ACHN (cell line): ENCODE measurements at regions not wholly inside any gene's neighbourhood (a gene's known extent, or its start where the extent isn't known, plus 50 kb on each side); places are given as distances from the start of the nearest gene placed in this dataset.
"Not testable (repeated sequence)": the region's sequence is repeated elsewhere in the genome, so short reads cannot be mapped to it uniquely, and the experiment has no call there.

Source experiments
- DNase-seq: peaks from one replicate; pipeline ENCODE4 v3.0.0-alpha.2; 2015
- in situ Hi-C: cut with HindIII; loops from 2 replicates; pipeline ENCODE4 v1.10.0; 2017; ENCODE audit warnings: low sequenced_read_pairs, low pct_ligation_motif_present, low pct_unique_long_range_greater_than_20kb

GRCh38 chr22:47303161-47303890 is 540.9 kb downstream of the TBC1D22A start:
- in situ Hi-C loops = no loop called here
- DNase-seq = no peak

- in situ Hi-C loops, DNase-seq: not testable (repeated sequence)
These were observed 540.1 kb downstream of the TBC1D22A start for GRCh38 chr22:47302587-47302986.

GRCh38 chr22:47301820-47302475 is 539.5 kb downstream of the TBC1D22A start:
- no peak for DNase-seq
- in situ Hi-C loops = no loop called here

GRCh38 chr22:47300698-47301405 is 538.4 kb downstream of the TBC1D22A start:
- DNase-seq = no peak
- in situ Hi-C loops = no loop called here

- no peak for DNase-seq
- in situ Hi-C loops = no loop called here
These were observed 537.6 kb downstream of the TBC1D22A start for GRCh38 chr22:47299863-47300697.

- DNase-seq = no peak
- in situ Hi-C loops = no loop called here
These were observed 536.9 kb downstream of the TBC1D22A start for GRCh38 chr22:47299211-47299862.

- no peak for DNase-seq
- in situ Hi-C loops = no loop called here
These were observed 535.8 kb downstream of the TBC1D22A start for GRCh38 chr22:47298017-47298785.

- no peak for DNase-seq
- in situ Hi-C loops = no loop called here
These were observed 535.0 kb downstream of the TBC1D22A start for GRCh38 chr22:47297261-47298016.

GRCh38 chr22:47296405-47297260 is 534.2 kb downstream of the TBC1D22A start:
- no peak for DNase-seq
- in situ Hi-C loops = no loop called here

GRCh38 chr22:47295982-47296381 is 533.5 kb downstream of the TBC1D22A start:
- no peak for DNase-seq
- in situ Hi-C loops = no loop called here

GRCh38 chr22:47295226-47295901 is 532.9 kb downstream of the TBC1D22A start:
- in situ Hi-C loops = no loop called here
- no peak for DNase-seq

GRCh38 chr22:47294576-47294975 is 532.1 kb downstream of the TBC1D22A start:
- DNase-seq = no peak
- in situ Hi-C loops = no loop called here

- DNase-seq = no peak
- in situ Hi-C loops = no loop called here
These were observed 531.7 kb downstream of the TBC1D22A start for GRCh38 chr22:47294222-47294532.

GRCh38 chr22:47293368-47294221 is 531.1 kb downstream of the TBC1D22A start:
- in situ Hi-C loops = no loop called here

More at GRCh38 chr22:47293368-47294221, 531.1 kb downstream of the TBC1D22A start:
- DNase-seq = no peak
